ENCODE measurements at regions not wholly inside any gene's neighbourhood (a gene's known extent, or its start where the extent isn't known, plus 50 kb on each side); places are given as distances from the start of the nearest gene placed in this dataset.
"Not testable (repeated sequence)": the region's sequence is repeated elsewhere in the genome, so short reads cannot be mapped to it uniquely, and the experiment has no call there.

DNA sequence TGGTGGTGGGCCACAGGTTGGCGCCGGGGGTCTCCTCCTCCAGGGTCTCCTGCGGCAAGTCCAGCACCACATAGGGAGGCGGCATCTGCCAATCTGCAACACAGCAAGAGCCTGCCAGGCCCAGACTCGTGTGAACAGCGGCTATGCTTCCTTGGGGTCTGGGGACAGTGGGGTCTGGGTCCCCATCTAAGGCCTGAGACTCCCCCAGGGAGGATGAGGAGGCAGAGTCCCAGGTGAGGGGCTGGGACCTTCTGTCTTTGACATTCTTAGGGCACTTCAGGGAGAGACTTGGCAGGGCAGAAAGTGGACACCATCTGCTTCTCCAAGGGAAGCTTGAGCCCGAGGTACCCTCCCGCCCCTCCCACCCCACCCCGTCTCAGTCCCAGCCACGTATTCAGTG, 178.1 kb downstream of the TMEM121 start:
- DNase-seq (ENCODE audit: low spot score); CTCF ChIA-PET; H3K4me1 ChIP-seq (ENCODE audit: insufficient read depth, low read length, poor library complexity, severe bottlenecking): not testable (repeated sequence)

DNA sequence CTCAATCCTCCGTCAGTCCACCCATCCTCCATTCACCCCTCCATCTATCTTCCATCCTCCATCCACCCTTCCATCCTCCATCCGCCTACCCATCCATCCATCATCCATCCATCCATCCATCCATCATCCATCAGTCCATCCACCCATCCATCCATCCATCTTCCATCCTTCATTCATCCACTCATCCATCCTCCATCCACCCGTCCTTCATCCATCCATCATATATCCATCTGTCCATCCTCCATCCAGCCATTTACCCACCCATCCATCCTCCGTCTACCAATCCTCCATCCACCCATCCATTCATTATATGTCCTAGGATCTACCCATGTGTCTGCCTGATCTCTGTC, 179.1 kb downstream of the TMEM121 start:
- CTCF ChIA-PET; H3K9me3 ChIP-seq (ENCODE audit: low read depth, low read length, poor library complexity, severe bottlenecking); H3K4me3 ChIP-seq (ENCODE audit: low read depth, low read length, poor library complexity, severe bottlenecking); POLR2A ChIA-PET (ENCODE audit: low non-redundant PET); DNase-seq (ENCODE audit: low spot score); H3K27me3 ChIP-seq (replicated peaks; ENCODE audit: insufficient read depth, low read depth, low read length, poor library complexity); BruUV-seq (replicated peaks); H3K36me3 ChIP-seq (ENCODE audit: insufficient read depth, low read length, poor library complexity, severe bottlenecking); H3K4me1 ChIP-seq (ENCODE audit: insufficient read depth, low read length, poor library complexity, severe bottlenecking); H3K27ac ChIP-seq (ENCODE audit: low read depth, low read length, poor library complexity, severe bottlenecking); intact Hi-C loops (cut with micrococcal nuclease; ENCODE audit: unreplicated experiment): not testable (repeated sequence)

More for the DNA sequence above, 178.1 kb downstream of the TMEM121 start:
- H3K9me3 ChIP-seq (ENCODE audit: low read depth, low read length, poor library complexity, severe bottlenecking); BruUV-seq (replicated peaks); H3K27me3 ChIP-seq (replicated peaks; ENCODE audit: insufficient read depth, low read depth, low read length, poor library complexity); intact Hi-C loops (cut with micrococcal nuclease; ENCODE audit: unreplicated experiment); H3K36me3 ChIP-seq (ENCODE audit: insufficient read depth, low read length, poor library complexity, severe bottlenecking); POLR2A ChIA-PET (ENCODE audit: low non-redundant PET); H3K4me3 ChIP-seq (ENCODE audit: low read depth, low read length, poor library complexity, severe bottlenecking); H3K27ac ChIP-seq (ENCODE audit: low read depth, low read length, poor library complexity, severe bottlenecking): not testable (repeated sequence)

DNA sequence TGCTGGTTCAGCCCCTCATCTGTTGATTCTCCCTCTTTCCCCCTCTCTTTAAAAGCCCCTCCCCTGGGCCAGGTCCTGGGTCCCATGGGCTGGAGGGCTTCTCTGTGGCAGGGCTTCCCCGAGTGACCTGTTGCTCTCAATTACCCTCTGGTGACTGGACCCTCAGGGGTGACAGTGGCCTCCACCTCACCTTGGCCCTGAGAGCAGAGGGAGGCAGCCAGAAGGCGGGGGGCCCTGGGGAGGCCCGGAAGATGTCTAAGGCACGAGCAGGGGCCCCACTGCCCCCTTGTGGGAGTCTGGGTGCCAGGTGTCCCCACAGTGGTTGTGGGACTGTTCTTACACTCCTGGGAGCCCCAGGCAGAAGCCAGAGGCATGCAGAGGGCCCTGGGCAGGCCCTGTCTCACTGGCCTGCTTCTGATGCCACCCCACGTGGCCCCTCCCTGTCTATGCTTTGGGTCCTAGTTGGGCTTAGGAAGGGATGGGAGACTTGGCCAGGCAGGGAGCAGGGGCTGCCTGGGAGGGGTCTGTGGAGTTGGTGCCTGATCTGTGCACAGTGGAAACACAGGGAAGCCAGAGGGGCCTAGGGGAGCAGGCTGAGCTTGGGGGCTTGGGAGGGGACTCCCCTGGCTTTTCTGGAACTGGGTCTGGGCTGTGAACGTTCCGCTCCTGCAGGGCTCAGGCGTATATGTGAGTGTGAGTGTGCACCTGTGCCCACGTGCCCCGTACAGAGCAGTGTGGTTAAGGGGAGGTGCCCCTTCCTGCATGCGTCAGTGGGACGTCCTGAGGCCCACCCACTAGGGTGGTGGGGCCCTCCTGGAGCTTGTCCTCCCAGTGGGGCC, 179.7 kb downstream of the TMEM121 start:
- BruUV-seq (replicated peaks); H3K27ac ChIP-seq (ENCODE audit: low read depth, low read length, poor library complexity, severe bottlenecking); H3K9me3 ChIP-seq (ENCODE audit: low read depth, low read length, poor library complexity, severe bottlenecking); H3K4me3 ChIP-seq (ENCODE audit: low read depth, low read length, poor library complexity, severe bottlenecking); H3K27me3 ChIP-seq (replicated peaks; ENCODE audit: insufficient read depth, low read depth, low read length, poor library complexity); DNase-seq (ENCODE audit: low spot score); POLR2A ChIA-PET (ENCODE audit: low non-redundant PET); H3K36me3 ChIP-seq (ENCODE audit: insufficient read depth, low read length, poor library complexity, severe bottlenecking); intact Hi-C loops (cut with micrococcal nuclease; ENCODE audit: unreplicated experiment); H3K4me1 ChIP-seq (ENCODE audit: insufficient read depth, low read length, poor library complexity, severe bottlenecking); CTCF ChIA-PET: not testable (repeated sequence)

DNA sequence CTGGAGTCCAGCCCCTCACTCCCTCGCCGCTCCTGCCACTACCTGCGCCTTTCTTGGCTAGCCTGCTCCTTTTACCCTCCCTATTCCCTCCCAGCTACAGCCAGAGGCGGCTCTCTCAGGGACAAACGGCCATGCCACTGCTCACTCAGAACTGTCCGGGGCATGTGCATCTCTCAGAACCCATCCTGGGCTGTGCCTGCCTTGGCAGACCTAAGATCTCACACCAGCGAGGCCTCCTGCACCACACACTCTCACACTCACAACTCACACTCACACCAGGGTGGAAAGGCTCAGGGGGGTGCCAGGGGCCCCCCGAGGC, 180.3 kb downstream of the TMEM121 start:
- H3K9me3 ChIP-seq (ENCODE audit: low read depth, low read length, poor library complexity, severe bottlenecking); intact Hi-C loops (cut with micrococcal nuclease; ENCODE audit: unreplicated experiment); H3K27ac ChIP-seq (ENCODE audit: low read depth, low read length, poor library complexity, severe bottlenecking); H3K36me3 ChIP-seq (ENCODE audit: insufficient read depth, low read length, poor library complexity, severe bottlenecking); BruUV-seq (replicated peaks); H3K4me1 ChIP-seq (ENCODE audit: insufficient read depth, low read length, poor library complexity, severe bottlenecking); H3K27me3 ChIP-seq (replicated peaks; ENCODE audit: insufficient read depth, low read depth, low read length, poor library complexity); CTCF ChIA-PET; H3K4me3 ChIP-seq (ENCODE audit: low read depth, low read length, poor library complexity, severe bottlenecking); DNase-seq (ENCODE audit: low spot score); POLR2A ChIA-PET (ENCODE audit: low non-redundant PET): not testable (repeated sequence)

DNA sequence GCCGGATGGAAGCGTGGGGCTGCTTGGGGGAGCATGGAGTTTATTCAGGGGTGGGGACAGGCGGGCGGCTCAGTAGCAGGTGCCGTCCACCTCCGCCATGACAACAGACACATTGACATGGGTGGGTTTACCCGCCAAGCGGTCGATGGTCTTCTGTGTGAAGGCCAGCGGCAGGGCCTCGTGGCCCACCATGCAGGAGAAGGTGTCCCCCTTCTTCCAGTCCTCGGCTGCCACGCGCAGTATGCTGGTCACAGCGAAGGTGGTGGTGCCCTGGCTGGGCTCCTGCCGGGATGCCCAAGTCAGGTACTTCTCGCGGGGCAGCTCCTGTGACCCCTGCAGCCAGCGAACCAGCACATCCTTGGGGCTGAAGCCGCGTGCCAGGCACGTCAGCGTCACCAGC, 180.7 kb downstream of the TMEM121 start:
- H3K4me3 ChIP-seq (ENCODE audit: low read depth, low read length, poor library complexity, severe bottlenecking); H3K27ac ChIP-seq (ENCODE audit: low read depth, low read length, poor library complexity, severe bottlenecking); POLR2A ChIA-PET (ENCODE audit: low non-redundant PET); intact Hi-C loops (cut with micrococcal nuclease; ENCODE audit: unreplicated experiment); H3K27me3 ChIP-seq (replicated peaks; ENCODE audit: insufficient read depth, low read depth, low read length, poor library complexity); CTCF ChIA-PET; DNase-seq (ENCODE audit: low spot score); H3K36me3 ChIP-seq (ENCODE audit: insufficient read depth, low read length, poor library complexity, severe bottlenecking); H3K9me3 ChIP-seq (ENCODE audit: low read depth, low read length, poor library complexity, severe bottlenecking); H3K4me1 ChIP-seq (ENCODE audit: insufficient read depth, low read length, poor library complexity, severe bottlenecking); BruUV-seq (replicated peaks): not testable (repeated sequence)

DNA sequence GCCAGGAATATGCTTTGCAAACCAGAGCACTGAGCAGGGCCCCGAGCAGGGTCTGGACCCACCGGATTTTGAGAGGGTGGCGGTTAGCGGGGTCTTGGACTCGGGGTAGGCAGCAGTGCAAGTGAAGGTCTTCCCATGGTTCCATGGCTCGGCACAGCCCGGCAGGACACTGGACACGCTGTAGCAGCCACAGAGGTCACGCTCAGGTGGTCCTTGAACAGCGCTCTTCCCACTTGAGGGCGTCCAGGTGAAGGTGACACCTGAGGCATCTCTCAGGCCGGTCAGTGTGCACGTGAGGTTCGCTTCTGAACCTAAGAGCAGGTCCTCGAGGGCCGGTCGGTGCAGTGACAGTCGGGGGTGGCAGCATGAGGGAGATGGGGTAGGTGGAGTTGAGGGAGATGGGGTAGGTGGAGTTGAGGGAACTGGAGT, 181.4 kb downstream of the TMEM121 start:
- POLR2A ChIA-PET (ENCODE audit: low non-redundant PET); H3K9me3 ChIP-seq (ENCODE audit: low read depth, low read length, poor library complexity, severe bottlenecking); H3K36me3 ChIP-seq (ENCODE audit: insufficient read depth, low read length, poor library complexity, severe bottlenecking); H3K4me3 ChIP-seq (ENCODE audit: low read depth, low read length, poor library complexity, severe bottlenecking); H3K27ac ChIP-seq (ENCODE audit: low read depth, low read length, poor library complexity, severe bottlenecking); intact Hi-C loops (cut with micrococcal nuclease; ENCODE audit: unreplicated experiment); H3K27me3 ChIP-seq (replicated peaks; ENCODE audit: insufficient read depth, low read depth, low read length, poor library complexity); DNase-seq (ENCODE audit: low spot score); CTCF ChIA-PET; BruUV-seq (replicated peaks); H3K4me1 ChIP-seq (ENCODE audit: insufficient read depth, low read length, poor library complexity, severe bottlenecking): not testable (repeated sequence)

DNA sequence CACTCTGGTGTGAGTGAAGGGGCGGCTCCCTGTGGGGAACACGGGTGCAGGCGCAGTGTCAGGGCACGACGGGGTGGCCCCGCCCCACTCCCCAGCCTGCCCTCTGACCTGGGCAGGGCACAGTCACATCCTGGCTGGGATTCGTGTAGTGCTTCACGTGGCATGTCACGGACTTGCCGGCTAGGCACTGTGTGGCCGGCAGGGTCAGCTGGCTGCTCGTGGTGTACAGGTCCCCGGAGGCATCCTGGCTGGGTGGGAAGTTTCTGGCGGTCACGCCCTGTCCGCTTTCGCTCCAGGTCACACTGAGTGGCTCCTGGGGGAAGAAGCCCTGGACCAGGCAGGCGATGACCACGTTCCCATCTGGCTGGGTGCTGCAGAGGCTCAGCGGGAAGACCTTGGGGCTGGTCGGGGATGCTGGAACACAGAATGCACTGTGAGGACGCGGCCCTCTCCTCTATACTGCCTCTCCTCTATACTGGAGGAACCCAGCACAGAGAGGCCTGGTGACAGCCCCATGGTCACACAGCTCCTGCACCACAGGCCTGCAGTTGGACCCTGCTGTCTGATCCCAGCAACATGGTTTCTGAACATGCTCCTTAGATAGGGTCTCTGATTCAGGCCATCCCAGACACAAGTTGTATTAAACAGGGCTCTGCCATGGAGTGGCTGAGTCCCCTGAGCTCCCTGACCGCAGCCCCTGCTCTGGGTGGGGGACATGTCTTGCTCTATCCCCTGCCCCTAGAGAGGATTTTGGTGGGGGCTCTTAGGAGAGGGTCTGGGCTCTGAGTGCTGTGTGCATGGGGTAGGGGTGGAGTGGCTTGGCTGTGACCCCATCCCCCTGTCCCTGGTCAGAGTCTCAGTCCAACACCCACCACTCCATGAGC, 182.1 kb downstream of the TMEM121 start:
- H3K4me3 ChIP-seq (ENCODE audit: low read depth, low read length, poor library complexity, severe bottlenecking); POLR2A ChIA-PET (ENCODE audit: low non-redundant PET); H3K9me3 ChIP-seq (ENCODE audit: low read depth, low read length, poor library complexity, severe bottlenecking); intact Hi-C loops (cut with micrococcal nuclease; ENCODE audit: unreplicated experiment); H3K27me3 ChIP-seq (replicated peaks; ENCODE audit: insufficient read depth, low read depth, low read length, poor library complexity); H3K27ac ChIP-seq (ENCODE audit: low read depth, low read length, poor library complexity, severe bottlenecking); H3K36me3 ChIP-seq (ENCODE audit: insufficient read depth, low read length, poor library complexity, severe bottlenecking); H3K4me1 ChIP-seq (ENCODE audit: insufficient read depth, low read length, poor library complexity, severe bottlenecking); DNase-seq (ENCODE audit: low spot score); BruUV-seq (replicated peaks); CTCF ChIA-PET: not testable (repeated sequence)
